IMR-90 (cell line): ENCODE measurements at regions not wholly inside any gene's neighbourhood (a gene's known extent, or its start where the extent isn't known, plus 50 kb on each side); places are given as distances from the start of the nearest gene placed in this dataset.

Experiments
- ATAC-seq: fragments of 200-7000 bp; cut with Tn5 transposase; 2 replicates; pipeline ENCODE4 v1.9.1; 2020; ENCODE audit warnings: low read depth, mild to moderate bottlenecking, moderate library complexity
- BruUV-seq: library from RNA; stranded (reverse); fragments of 400-500 nt; replicated peaks from 2 replicates; lab custom pipeline; 2021; lab: Mats Ljungman, UMichigan
- CTCF ChIA-PET: fragments of 300-600 bp; formaldehyde crosslinking; extraction: SDS; loops from one replicate; lab custom pipeline; 2021; ENCODE audit warnings: antibody characterized with exemption; lab: Yijun Ruan, JAX
- POLR2A ChIA-PET: fragments of 300-600 bp; sonication (Branson Sonifier 250); formaldehyde crosslinking; loops from one replicate; lab custom pipeline; 2022; ENCODE audit warnings: antibody characterized with exemption; ENCODE audit not compliant: unreplicated experiment; lab: Charles Lee
- DNase-seq: peaks from one replicate; pipeline ENCODE4 v3.0.0; 2013
- H2AFZ ChIP-seq: replicated peaks from 2 replicates; pipeline ENCODE3; 2013; ENCODE audit warnings: low read length, mild to moderate bottlenecking; ENCODE audit not compliant: poor library complexity
- H2AK5ac ChIP-seq: 2 replicates; pipeline ENCODE4 v1.6.1; 2013; ENCODE audit warnings: low read depth, low read length, inconsistent platforms
- H2AK9ac ChIP-seq: replicated peaks from 2 replicates; pipeline ENCODE3; 2013; ENCODE audit warnings: mild to moderate bottlenecking, low read depth, low read length, moderate library complexity; ENCODE audit not compliant: poor library complexity
- H2BK120ac ChIP-seq: 2 replicates; pipeline ENCODE4 v1.6.1; 2013; ENCODE audit warnings: low read depth, low read length, inconsistent platforms
- H2BK15ac ChIP-seq: 3 replicates; pipeline ENCODE4 v1.6.1; 2013; ENCODE audit warnings: low read depth, low read length, inconsistent platforms
- H2BK20ac ChIP-seq: 2 replicates; pipeline ENCODE4 v1.6.1; 2013; ENCODE audit warnings: low read depth, mild to moderate bottlenecking, inconsistent platforms, low read length, moderate library complexity
- H2BK5ac ChIP-seq: 2 replicates; pipeline ENCODE4 v1.6.1; 2013; ENCODE audit warnings: mild to moderate bottlenecking, low read depth, low read length, inconsistent platforms; ENCODE audit not compliant: poor library complexity, severe bottlenecking
- H3K14ac ChIP-seq: replicated peaks from 2 replicates; pipeline ENCODE4 v1.6.1; 2013; ENCODE audit warnings: low read depth, low read length, inconsistent platforms
- H3K18ac ChIP-seq: 2 replicates; pipeline ENCODE4 v1.6.1; 2013; ENCODE audit warnings: low read depth, low read length, control low read depth
- H3K23ac ChIP-seq: 2 replicates; pipeline ENCODE4 v1.6.1; 2013; ENCODE audit warnings: low read depth, low read length, inconsistent platforms
- H3K27ac ChIP-seq: 2 replicates; pipeline ENCODE4 v1.5.1; 2013; ENCODE audit warnings: mild to moderate bottlenecking, control low read depth, low read length; ENCODE audit not compliant: insufficient read depth
- H3K27me3 ChIP-seq: 2 replicates; pipeline ENCODE4 v1.6.1; 2013; ENCODE audit warnings: low read length; ENCODE audit not compliant: control insufficient read depth, insufficient read depth
- H3K36me3 ChIP-seq: 2 replicates; pipeline ENCODE4 v1.6.1; 2013; ENCODE audit warnings: low read length, mixed read lengths; ENCODE audit not compliant: control insufficient read depth, insufficient read depth
- H3K4ac ChIP-seq: 2 replicates; pipeline ENCODE4 v1.6.1; 2013; ENCODE audit warnings: low read depth, low read length, inconsistent platforms
- H3K4me1 ChIP-seq: 2 replicates; pipeline ENCODE4 v1.6.1; 2013; ENCODE audit warnings: low read length, mixed read lengths; ENCODE audit not compliant: control insufficient read depth, insufficient read depth
- H3K4me2 ChIP-seq: 2 replicates; pipeline ENCODE4 v1.6.1; 2013; ENCODE audit warnings: low read depth, mild to moderate bottlenecking, control low read depth, low read length, moderate library complexity
- H3K4me3 ChIP-seq: 2 replicates; pipeline ENCODE4 v1.5.1; 2013; ENCODE audit warnings: low read depth, mild to moderate bottlenecking, control low read depth, low read length, moderate library complexity; ENCODE audit not compliant: insufficient read depth
- H3K56ac ChIP-seq: 2 replicates; pipeline ENCODE4 v1.6.1; 2013; ENCODE audit warnings: low read length, inconsistent platforms; ENCODE audit not compliant: insufficient read depth; ENCODE audit errors: extremely low read depth
- H3K79me1 ChIP-seq, 2 experiments: 2 replicates each; pipeline ENCODE4 v1.6.1; 2013; ENCODE audit warnings: low read length in 2 of 2, inconsistent platforms in 1 of 2, low read depth in 1 of 2
- H3K9ac ChIP-seq: 2 replicates; pipeline ENCODE4 v1.6.1; 2013; ENCODE audit warnings: low read depth, low read length, control low read depth
- H3K9me1 ChIP-seq: 2 replicates; pipeline ENCODE4 v1.6.1; 2013; ENCODE audit warnings: low read length, inconsistent platforms; ENCODE audit not compliant: insufficient read depth
- H3K9me3 ChIP-seq: 2 replicates; pipeline ENCODE4 v1.6.1; 2013; ENCODE audit warnings: low read length; ENCODE audit not compliant: control insufficient read depth, insufficient read depth
- H4K20me1 ChIP-seq: 2 replicates; pipeline ENCODE4 v1.6.1; 2013; ENCODE audit warnings: low read length, inconsistent platforms; ENCODE audit not compliant: insufficient read depth
- H4K5ac ChIP-seq: 2 replicates; pipeline ENCODE4 v1.6.1; 2013; ENCODE audit warnings: mild to moderate bottlenecking, low read depth, low read length, control low read depth
- H4K8ac ChIP-seq, 2 experiments: 2 replicates each; pipeline ENCODE4 v1.6.1; 2013; ENCODE audit warnings: low read depth in 2 of 2, low read length in 2 of 2, control low read depth in 1 of 2, inconsistent platforms in 1 of 2
- H4K91ac ChIP-seq: 2 replicates; pipeline ENCODE4 v1.6.1; 2013; ENCODE audit warnings: low read depth, low read length, inconsistent platforms; ENCODE audit not compliant: insufficient read depth
- BHLHE40 ChIP-seq: fragments of 150-350 bp; IDR thresholded peaks from 2 replicates; pipeline ENCODE4 v1.6.1; 2016; ENCODE audit warnings: mild to moderate bottlenecking, low read depth, low read length
- CEBPB ChIP-seq: IDR thresholded peaks from 2 replicates; pipeline ENCODE4 v1.6.1; 2012; ENCODE audit warnings: low read depth, low read length, improper control_type of control experiment
- CHD1 ChIP-seq: IDR thresholded peaks from 2 replicates; pipeline ENCODE4 v1.6.1; 2012; ENCODE audit warnings: low read depth, low read length, improper control_type of control experiment
- CTCF ChIP-seq: conservative IDR thresholded peaks from 2 replicates; pipeline ENCODE4 v1.5.1; 2012; ENCODE audit warnings: mild to moderate bottlenecking, low read depth, low read length, improper control_type of control experiment
- FOS ChIP-seq: fragments of 150-350 bp; IDR thresholded peaks from 2 replicates; pipeline ENCODE4 v1.6.1; 2016; ENCODE audit warnings: low read depth, low read length
- MAFK ChIP-seq: IDR thresholded peaks from 2 replicates; pipeline ENCODE4 v1.6.1; 2012; ENCODE audit warnings: low read depth, low read length, improper control_type of control experiment
- MAZ ChIP-seq: IDR thresholded peaks from 2 replicates; pipeline ENCODE4 v1.6.1; 2012; ENCODE audit warnings: low read depth, mild to moderate bottlenecking, low read length, improper control_type of control experiment, moderate library complexity, borderline replicate concordance
- MXI1 ChIP-seq: IDR thresholded peaks from 2 replicates; pipeline ENCODE4 v1.6.1; 2012; ENCODE audit warnings: low read depth, mild to moderate bottlenecking, low read length, moderate library complexity, borderline replicate concordance
- NFE2L2 ChIP-seq: fragments of 150-350 bp; IDR thresholded peaks from 2 replicates; pipeline ENCODE4 v1.6.1; 2016; ENCODE audit warnings: low read depth, mild to moderate bottlenecking, low read length
- POLR2A ChIP-seq: IDR thresholded peaks from 2 replicates; pipeline ENCODE4 v1.6.1; 2012; ENCODE audit warnings: mild to moderate bottlenecking, low read depth, low read length
- RAD21 ChIP-seq: IDR thresholded peaks from 2 replicates; pipeline ENCODE4 v1.6.1; 2012; ENCODE audit warnings: low read length, improper control_type of control experiment
- RCOR1 ChIP-seq: IDR thresholded peaks from 2 replicates; pipeline ENCODE4 v1.6.1; 2012; ENCODE audit warnings: mild to moderate bottlenecking, low read length, improper control_type of control experiment; ENCODE audit not compliant: insufficient replicate concordance
- RFX5 ChIP-seq: IDR thresholded peaks from 2 replicates; pipeline ENCODE4 v1.8.0; 2012; ENCODE audit warnings: low read depth, mild to moderate bottlenecking, low read length, moderate library complexity
- SMC3 ChIP-seq: fragments of 150-350 bp; IDR thresholded peaks from 2 replicates; pipeline ENCODE4 v1.6.1; 2016; ENCODE audit warnings: low read depth, mild to moderate bottlenecking, antibody characterized with exemption, low read length, moderate library complexity
- WGBS, 2 experiments: methylation state at CpG; one replicate each; pipeline versions ENCODE4 v1.1.5 to v1.1.7; 2013; ENCODE audit warnings: missing lambda C conversion rate in 2 of 2; ENCODE audit not compliant: insufficient read length in 1 of 2; ENCODE audit errors: extremely low coverage in 2 of 2; 5-methylcytosine and 5-hydroxymethylcytosine counted together
- dilution Hi-C: fragments of 300-500 bp; cut with HindIII; formaldehyde crosslinking; loops from one replicate; pipeline ENCODE4 v1.14.3; 2018; ENCODE audit warnings: low sequenced_read_pairs; ENCODE audit not compliant: unreplicated experiment
- in situ Hi-C: fragments of 300-500 bp; cut with MboI; formaldehyde crosslinking; loops from 3 replicates; pipeline ENCODE4 v1.14.3; 2019; ENCODE audit warnings: low sequenced_read_pairs, inconsistent platforms, mixed read lengths
- intact Hi-C: fragments of 100-400 bp; cut with micrococcal nuclease; formaldehyde crosslinking; loops from 2 replicates; pipeline ENCODE4 v1.10.0; 2022
- TF ChIP-seq, protein P1 (sequence below): fragments of 150-350 bp; IDR thresholded peaks from 2 replicates; pipeline ENCODE4 v1.6.1; 2017; ENCODE audit warnings: mild to moderate bottlenecking, antibody characterized with exemption, low read length, low read depth
- TF ChIP-seq, protein P2 (sequence below): fragments of 150-350 bp; IDR thresholded peaks from 2 replicates; pipeline ENCODE4 v1.6.1; 2016; ENCODE audit warnings: low read depth, mild to moderate bottlenecking, low read length, moderate library complexity, borderline replicate concordance

DNA sequence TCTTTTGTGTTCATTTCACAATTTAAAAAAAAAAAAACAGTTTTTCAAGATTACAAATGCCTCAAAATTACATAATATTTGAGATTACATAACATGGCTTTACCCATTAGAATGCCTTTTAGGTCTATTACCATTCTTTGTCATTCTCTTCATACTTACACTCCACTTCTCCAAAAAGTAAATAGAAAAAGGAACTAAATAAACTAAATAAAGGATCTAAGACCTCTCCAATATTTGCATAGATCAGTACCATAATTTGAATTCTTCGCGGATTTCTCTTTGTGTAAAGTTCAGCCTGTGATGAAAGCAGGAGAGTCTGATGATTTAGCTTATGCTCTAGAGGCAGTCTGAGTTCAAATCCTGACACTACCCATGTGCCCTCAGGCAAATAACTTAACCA is 56.4 kb upstream of the C1GALT1 start:
- no peak overlapping the region for H3K23ac ChIP-seq
- no peak overlapping the region for H2AK5ac ChIP-seq
- WGBS, 2 experiments, result no CpG with 5 or more reads among the region's 2 CpGs
- no peak overlapping the region for H3K4me3 ChIP-seq
- ATAC-seq, result no peak
- H3K56ac ChIP-seq, result no peak overlapping the region
- no peaks in the 10 kb centered on the region for H3K27me3 ChIP-seq
- POLR2A ChIA-PET, result no interaction called here
- no peak overlapping the region for H3K4ac ChIP-seq
- H3K27ac ChIP-seq, result no peak overlapping the region
- no peaks in the 10 kb centered on the region for H3K9me3 ChIP-seq
- no peak overlapping the region for H2AFZ ChIP-seq
- no peak overlapping the region for H2BK120ac ChIP-seq
- DNase-seq, result no peak
- no peak overlapping the region for H3K18ac ChIP-seq
- no peaks in the 10 kb centered on the region for H4K20me1 ChIP-seq
- no peak overlapping the region for H4K91ac ChIP-seq
- H3K79me1 ChIP-seq, result no peaks in the 10 kb centered on the region
- no peak overlapping the region for H3K4me2 ChIP-seq
- H2BK20ac ChIP-seq, result no peak overlapping the region
- intact Hi-C loops, result no loop called here
- H3K9me1 ChIP-seq, result no peaks in the 10 kb centered on the region
- no peak overlapping the region for H4K5ac ChIP-seq
- no peaks in the 10 kb centered on the region for H3K4me1 ChIP-seq
- no peak overlapping the region for H2BK5ac ChIP-seq
- TF ChIP-seq, protein P1, sequence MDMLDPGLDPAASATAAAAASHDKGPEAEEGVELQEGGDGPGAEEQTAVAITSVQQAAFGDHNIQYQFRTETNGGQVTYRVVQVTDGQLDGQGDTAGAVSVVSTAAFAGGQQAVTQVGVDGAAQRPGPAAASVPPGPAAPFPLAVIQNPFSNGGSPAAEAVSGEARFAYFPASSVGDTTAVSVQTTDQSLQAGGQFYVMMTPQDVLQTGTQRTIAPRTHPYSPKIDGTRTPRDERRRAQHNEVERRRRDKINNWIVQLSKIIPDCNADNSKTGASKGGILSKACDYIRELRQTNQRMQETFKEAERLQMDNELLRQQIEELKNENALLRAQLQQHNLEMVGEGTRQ, result no peak
- no peak for TF ChIP-seq MXI1
- no peak for TF ChIP-seq BHLHE40
- TF ChIP-seq POLR2A, result no peak
- TF ChIP-seq RCOR1, result no peak
- TF ChIP-seq RAD21, result no peak
- no peak for TF ChIP-seq NFE2L2
- no peak for TF ChIP-seq MAZ
- TF ChIP-seq FOS, result no peak
- TF ChIP-seq SMC3, result no peak
- no peak for TF ChIP-seq RFX5
- no peak for TF ChIP-seq CHD1
- TF ChIP-seq CTCF, result no peak
- TF ChIP-seq MAFK, result no peak
- TF ChIP-seq, protein P2, sequence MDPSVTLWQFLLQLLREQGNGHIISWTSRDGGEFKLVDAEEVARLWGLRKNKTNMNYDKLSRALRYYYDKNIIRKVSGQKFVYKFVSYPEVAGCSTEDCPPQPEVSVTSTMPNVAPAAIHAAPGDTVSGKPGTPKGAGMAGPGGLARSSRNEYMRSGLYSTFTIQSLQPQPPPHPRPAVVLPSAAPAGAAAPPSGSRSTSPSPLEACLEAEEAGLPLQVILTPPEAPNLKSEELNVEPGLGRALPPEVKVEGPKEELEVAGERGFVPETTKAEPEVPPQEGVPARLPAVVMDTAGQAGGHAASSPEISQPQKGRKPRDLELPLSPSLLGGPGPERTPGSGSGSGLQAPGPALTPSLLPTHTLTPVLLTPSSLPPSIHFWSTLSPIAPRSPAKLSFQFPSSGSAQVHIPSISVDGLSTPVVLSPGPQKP, result no peak
- TF ChIP-seq CEBPB, result no peak
- H2BK15ac ChIP-seq, result no peak overlapping the region
- H3K14ac ChIP-seq, result no peak overlapping the region
- H2AK9ac ChIP-seq, result no peak overlapping the region
- dilution Hi-C loops, result no loop called here
- no peak overlapping the region for H3K9ac ChIP-seq
- BruUV-seq, result no TSS peak
- no peak overlapping the region for H4K8ac ChIP-seq
- CTCF ChIA-PET, result no interaction called here
- no peaks in the 10 kb centered on the region for H3K36me3 ChIP-seq
- in situ Hi-C loops, result no loop called here
